ENCODE measurements at regions not wholly inside any gene's neighbourhood (a gene's known extent, or its start where the extent isn't known, plus 50 kb on each side); places are given as distances from the start of the nearest gene placed in this dataset.

GRCh38 chr18:76712511-76713140 lies 109.7 kb upstream of the ZNF236 start:
- TF ChIP-seq CTCF (IDR thresholded peaks at IDR 0.05 in 2 of 3, conservative IDR thresholded peaks at IDR 0.05 in 1 of 3; ENCODE audit: borderline replicate concordance in 1 of 3, insufficient read depth in 1 of 3, low read depth in 2 of 3, low read length in 2 of 3): no peak
- no peak for TF ChIP-seq FOSL1 (IDR thresholded peaks at IDR 0.05; ENCODE audit: low read depth)
- TF ChIP-seq RAD21 (IDR thresholded peaks at IDR 0.05; ENCODE audit: low read depth): no peak
- no peak for TF ChIP-seq TCF7L2 (IDR thresholded peaks at IDR 0.05; ENCODE audit: borderline replicate concordance, extremely low read depth, insufficient read depth, insufficient read length)
- TF ChIP-seq MAX (IDR thresholded peaks at IDR 0.05): no peak
- no peak for TF ChIP-seq POLR2A (IDR thresholded peaks at IDR 0.05; ENCODE audit: borderline replicate concordance, extremely low read depth, insufficient read depth, insufficient read length)
- TF ChIP-seq ZNF274 (IDR thresholded peaks at IDR 0.05; ENCODE audit: low read depth, low read length): no peak

Measured in HCT116 (cell line).